GM10266 (cell line): ENCODE measurements at regions not wholly inside any gene's neighbourhood (a gene's known extent, or its start where the extent isn't known, plus 50 kb on each side); places are given as distances from the start of the nearest gene placed in this dataset.
A peak's percentile ranks its signal among the peaks of the same experiment; 100 is the strongest.

ENCODE experiments used
- DNase-seq: peaks from one replicate; pipeline ENCODE4 v3.0.0; 2012; ENCODE audit errors: extremely low spot score
- CTCF ChIP-seq: IDR thresholded peaks from 2 replicates; pipeline ENCODE4 v1.5.1; 2012; ENCODE audit warnings: mild to moderate bottlenecking, low read depth; ENCODE audit not compliant: control insufficient read depth, insufficient read depth; ENCODE audit errors: missing control alignments

GRCh38 chr18:25563816-25564683 lies 212.1 kb upstream of the ZNF521 start:
- no peak for DNase-seq
- no peak for TF ChIP-seq CTCF

GRCh38 chr18:25563346-25563745 lies 211.4 kb upstream of the ZNF521 start:
- no peak for TF ChIP-seq CTCF
- no peak for DNase-seq

- no peak for DNase-seq
These were observed 210.0 kb upstream of the ZNF521 start for GRCh38 chr18:25561918-25562317.

GRCh38 chr18:25560369-25560768 lies 208.4 kb upstream of the ZNF521 start:
- DNase-seq: no peak
- TF ChIP-seq CTCF: no peak

More at GRCh38 chr18:25561918-25562317, 210.0 kb upstream of the ZNF521 start:
- peak; percentile 28 for TF ChIP-seq CTCF

GRCh38 chr18:25557011-25557410 lies 205.0 kb upstream of the ZNF521 start:
- no peak for DNase-seq
- no peak for TF ChIP-seq CTCF

- no peak for DNase-seq
- TF ChIP-seq CTCF: no peak
These were observed 201.8 kb upstream of the ZNF521 start for GRCh38 chr18:25553631-25554263.
